ENCODE measurements at regions not wholly inside any gene's neighbourhood (a gene's known extent, or its start where the extent isn't known, plus 50 kb on each side); places are given as distances from the start of the nearest gene placed in this dataset.

- DNase-seq: no peak
- no peak overlapping the region for H2AK5ac ChIP-seq (ENCODE audit: insufficient read length, low read length)
- Mint-ChIP-seq H3K36me3 (ENCODE audit: insufficient read depth in 1 of 3, low read depth in 3 of 3) (peaks cover 11 to 21% (median 19%) of the 10 kb centered on the region in 3 experiments), H3K4me3 (no peak overlapping the region), H3K27ac (no peak overlapping the region), H3K27me3 (ENCODE audit: low read depth) (no peaks in the 10 kb centered on the region), H3K9me3 (peaks cover 18 to 19% of the 10 kb centered on the region in 2 experiments), H3K4me1 (peaks cover 5% of the 10 kb centered on the region in 2 experiments)
- H2BK15ac ChIP-seq (ENCODE audit: low read depth, low read length): no peak overlapping the region
- no peak overlapping the region for H4K91ac ChIP-seq (ENCODE audit: insufficient read length, low read depth, low read length)
- H3K27me3 ChIP-seq (ENCODE audit: insufficient read depth, low read length): no peaks in the 10 kb centered on the region
- no peak overlapping the region for H2BK12ac ChIP-seq (ENCODE audit: insufficient read length, low read depth, low read length)
- H2AFZ ChIP-seq (ENCODE audit: low read length): no peak overlapping the region
- H2BK20ac ChIP-seq (ENCODE audit: low read depth, low read length, poor library complexity, severe bottlenecking): no peak overlapping the region
- no peak overlapping the region for H3K14ac ChIP-seq (ENCODE audit: insufficient read depth, low read length)
- H3K23me2 ChIP-seq (ENCODE audit: insufficient read length, low read depth, low read length, poor library complexity, severe bottlenecking): no peaks in the 10 kb centered on the region
- WGBS (ENCODE audit: extremely low coverage, insufficient read length, low lambda C conversion rate): no CpG with 5 or more reads among the region's 2 CpGs
- H3K79me1 ChIP-seq (ENCODE audit: insufficient read depth, low read depth, low read length, poor library complexity, severe bottlenecking): no peaks in the 10 kb centered on the region
- H4K8ac ChIP-seq (replicated peaks; ENCODE audit: insufficient read length, low read depth, low read length): no peak overlapping the region
- no peak overlapping the region for H3K56ac ChIP-seq (ENCODE audit: insufficient read length, low read depth, low read length)
- no peaks in the 10 kb centered on the region for H3K79me2 ChIP-seq (ENCODE audit: insufficient read depth, low read length)
- H3K9me3 ChIP-seq (ENCODE audit: control insufficient read depth, low read depth, low read length): no peaks in the 10 kb centered on the region
- H2BK120ac ChIP-seq (ENCODE audit: low read depth, low read length, poor library complexity, severe bottlenecking): no peak overlapping the region
- H3K9ac ChIP-seq (ENCODE audit: extremely low read depth, insufficient read length, low read length): no peak overlapping the region
- H2BK5ac ChIP-seq (ENCODE audit: insufficient read length, low read length): no peak overlapping the region
- no peak overlapping the region for H3K4me2 ChIP-seq (ENCODE audit: insufficient read depth, insufficient read length, low read length)
- no peaks in the 10 kb centered on the region for H3K4me1 ChIP-seq (ENCODE audit: insufficient read depth, low read length)
- H3T11ph ChIP-seq (ENCODE audit: low read length): no peak overlapping the region
- no peak overlapping the region for H3K18ac ChIP-seq (ENCODE audit: insufficient read length, low read depth, low read length)
- H3K4ac ChIP-seq (ENCODE audit: low read depth, low read length): no peak overlapping the region
- H3K27ac ChIP-seq (ENCODE audit: insufficient read length, low read depth, low read length): no peak overlapping the region
- H3K23ac ChIP-seq (ENCODE audit: insufficient read length, low read depth, low read length): no peak overlapping the region
- TF ChIP-seq CTCF (conservative IDR thresholded peaks at IDR 0.05): no peak
- no peak overlapping the region for H4K5ac ChIP-seq (ENCODE audit: insufficient read length, low read depth, low read length)
- no peaks in the 10 kb centered on the region for H4K20me1 ChIP-seq (ENCODE audit: control insufficient read depth, insufficient read depth, insufficient read length)
Observed at GRCh38 chr13:61700620-61701019, 285.0 kb upstream of the PCDH20 start.
